ENCODE measurements at regions not wholly inside any gene's neighbourhood (a gene's known extent, or its start where the extent isn't known, plus 50 kb on each side); places are given as distances from the start of the nearest gene placed in this dataset.
"Not testable (repeated sequence)": the region's sequence is repeated elsewhere in the genome, so short reads cannot be mapped to it uniquely, and the experiment has no call there.

- no peak overlapping the region for H3K27ac ChIP-seq (ENCODE audit: low read length)
- TF ChIP-seq POLR2AphosphoS5 (IDR thresholded peaks at IDR 0.05) (no peak), SMC3 (conservative IDR thresholded peaks at IDR 0.05; ENCODE audit: poor library complexity) (no peak), RAD21 (conservative IDR thresholded peaks at IDR 0.05) (no peak), CTCF (IDR thresholded peaks at IDR 0.05; ENCODE audit: poor library complexity, severe bottlenecking) (no peak), REST (IDR thresholded peaks at IDR 0.05; ENCODE audit: borderline replicate concordance) (no peak), MXI1 (conservative IDR thresholded peaks at IDR 0.05; ENCODE audit: poor library complexity, severe bottlenecking) (no peak), EZH2 (IDR thresholded peaks at IDR 0.05; ENCODE audit: borderline replicate concordance, insufficient read depth, low read length, poor library complexity, severe bottlenecking) (no peak), TAF1 (IDR thresholded peaks at IDR 0.05; ENCODE audit: low read depth) (no peak), EP300 (conservative IDR thresholded peaks at IDR 0.05; ENCODE audit: poor library complexity, severe bottlenecking) (no peak)
These were observed 130.4 kb downstream of the MTERF1 start for GRCh38 chr7:91750091-91750490.

GRCh38 chr7:91752102-91752501 lies 128.4 kb downstream of the MTERF1 start:
- no peak overlapping the region for H3K9ac ChIP-seq (ENCODE audit: low read length)
- TF ChIP-seq REST (IDR thresholded peaks at IDR 0.05; ENCODE audit: borderline replicate concordance) (no peak), EZH2 (IDR thresholded peaks at IDR 0.05; ENCODE audit: borderline replicate concordance, insufficient read depth, low read length, poor library complexity, severe bottlenecking) (no peak), TAF1 (IDR thresholded peaks at IDR 0.05; ENCODE audit: low read depth) (no peak), SMC3 (conservative IDR thresholded peaks at IDR 0.05; ENCODE audit: poor library complexity) (no peak), RAD21 (conservative IDR thresholded peaks at IDR 0.05) (no peak), CTCF (IDR thresholded peaks at IDR 0.05; ENCODE audit: poor library complexity, severe bottlenecking) (no peak), MXI1 (conservative IDR thresholded peaks at IDR 0.05; ENCODE audit: poor library complexity, severe bottlenecking) (no peak), POLR2AphosphoS5 (IDR thresholded peaks at IDR 0.05) (no peak), EP300 (conservative IDR thresholded peaks at IDR 0.05; ENCODE audit: poor library complexity, severe bottlenecking) (no peak)
- H2AFZ ChIP-seq (ENCODE audit: low read depth, low read length), result no peak overlapping the region

More at GRCh38 chr7:91750091-91750490, 130.4 kb downstream of the MTERF1 start:
- no peaks in the 10 kb centered on the region for H4K20me1 ChIP-seq (ENCODE audit: insufficient read depth)
- no peak overlapping the region for H3K9ac ChIP-seq (ENCODE audit: low read length)
- no peaks in the 10 kb centered on the region for H3K27me3 ChIP-seq (ENCODE audit: insufficient read depth, low read depth, low read length)
- no peaks in the 10 kb centered on the region for H3K9me3 ChIP-seq (ENCODE audit: low read length)
- H3K4me3 ChIP-seq (ENCODE audit: low read length), result no peak overlapping the region
- no peak overlapping the region for H3K4me2 ChIP-seq (ENCODE audit: low read length)
- no peaks in the 10 kb centered on the region for H3K79me2 ChIP-seq (replicated peaks; ENCODE audit: insufficient read depth, low read length)
- no peak overlapping the region for H2AFZ ChIP-seq (ENCODE audit: low read depth, low read length)
- H3F3A ChIP-seq (ENCODE audit: insufficient read depth, low read length, poor library complexity, severe bottlenecking), result no peaks in the 10 kb centered on the region
- no peaks in the 10 kb centered on the region for H3K9me2 ChIP-seq (ENCODE audit: insufficient read depth, low read length)
- no peaks in the 10 kb centered on the region for H3K36me3 ChIP-seq (ENCODE audit: insufficient read depth, low read length)

GRCh38 chr7:91754280-91754679 lies 126.2 kb downstream of the MTERF1 start:
- H3K4me3 ChIP-seq (ENCODE audit: low read length); H2AFZ ChIP-seq (ENCODE audit: low read depth, low read length); H3K36me3 ChIP-seq (ENCODE audit: insufficient read depth, low read length); H3K4me2 ChIP-seq (ENCODE audit: low read length); H3K27me3 ChIP-seq (ENCODE audit: insufficient read depth, low read depth, low read length); H4K20me1 ChIP-seq (ENCODE audit: insufficient read depth); H3K9me2 ChIP-seq (ENCODE audit: insufficient read depth, low read length); H3F3A ChIP-seq (ENCODE audit: insufficient read depth, low read length, poor library complexity, severe bottlenecking); H3K9ac ChIP-seq (ENCODE audit: low read length); H3K79me2 ChIP-seq (replicated peaks; ENCODE audit: insufficient read depth, low read length); H3K27ac ChIP-seq (ENCODE audit: low read length); H3K9me3 ChIP-seq (ENCODE audit: low read length): not testable (repeated sequence)

More at GRCh38 chr7:91752102-91752501, 128.4 kb downstream of the MTERF1 start:
- no peak overlapping the region for H3K4me3 ChIP-seq (ENCODE audit: low read length)
- no peaks in the 10 kb centered on the region for H3K79me2 ChIP-seq (replicated peaks; ENCODE audit: insufficient read depth, low read length)
- H3K9me3 ChIP-seq (ENCODE audit: low read length), result no peaks in the 10 kb centered on the region
- no peaks in the 10 kb centered on the region for H3K9me2 ChIP-seq (ENCODE audit: insufficient read depth, low read length)
- no peaks in the 10 kb centered on the region for H4K20me1 ChIP-seq (ENCODE audit: insufficient read depth)
- no peak overlapping the region for H3K4me2 ChIP-seq (ENCODE audit: low read length)
- no peaks in the 10 kb centered on the region for H3K27me3 ChIP-seq (ENCODE audit: insufficient read depth, low read depth, low read length)
- H3F3A ChIP-seq (ENCODE audit: insufficient read depth, low read length, poor library complexity, severe bottlenecking), result no peaks in the 10 kb centered on the region
- H3K36me3 ChIP-seq (ENCODE audit: insufficient read depth, low read length), result no peaks in the 10 kb centered on the region
- no peak overlapping the region for H3K27ac ChIP-seq (ENCODE audit: low read length)

All from neural cell (in vitro differentiated cells).